ENCODE measurements at regions not wholly inside any gene's neighbourhood (a gene's known extent, or its start where the extent isn't known, plus 50 kb on each side); places are given as distances from the start of the nearest gene placed in this dataset.

DNA sequence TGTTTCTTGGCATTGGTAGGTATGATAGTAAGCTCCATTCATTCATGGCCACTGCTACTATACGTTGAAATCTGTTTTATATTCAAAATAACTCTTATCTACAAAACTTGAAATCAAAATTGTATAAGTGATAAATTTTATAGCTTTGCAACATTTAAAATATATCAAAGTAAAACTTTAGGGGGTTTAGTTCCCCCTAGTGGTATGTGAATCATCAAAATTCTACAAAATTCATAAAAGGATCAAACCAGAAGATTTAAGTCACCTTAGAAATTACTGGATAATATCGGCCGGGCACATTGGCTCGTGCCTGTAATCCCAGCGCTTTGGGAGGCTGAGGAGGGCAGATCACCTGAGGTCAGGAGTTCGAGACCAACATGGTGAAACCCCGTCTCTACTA is 243.0 kb upstream of the CDH18 start:
- no peaks in the 10 kb centered on the region for H4K20me1 ChIP-seq (ENCODE audit: insufficient read depth)
- H2AFZ ChIP-seq (ENCODE audit: low read depth), result no peak overlapping the region
- no peaks in the 10 kb centered on the region for H3K36me3 ChIP-seq (replicated peaks in 1 of 2; ENCODE audit: control insufficient read depth in 1 of 2, insufficient read depth in 2 of 2, low read length in 1 of 2)
- no peak for TF ChIP-seq RFX5 (IDR thresholded peaks at IDR 0.05; ENCODE audit: low read length)
- TF ChIP-seq, protein P1, sequence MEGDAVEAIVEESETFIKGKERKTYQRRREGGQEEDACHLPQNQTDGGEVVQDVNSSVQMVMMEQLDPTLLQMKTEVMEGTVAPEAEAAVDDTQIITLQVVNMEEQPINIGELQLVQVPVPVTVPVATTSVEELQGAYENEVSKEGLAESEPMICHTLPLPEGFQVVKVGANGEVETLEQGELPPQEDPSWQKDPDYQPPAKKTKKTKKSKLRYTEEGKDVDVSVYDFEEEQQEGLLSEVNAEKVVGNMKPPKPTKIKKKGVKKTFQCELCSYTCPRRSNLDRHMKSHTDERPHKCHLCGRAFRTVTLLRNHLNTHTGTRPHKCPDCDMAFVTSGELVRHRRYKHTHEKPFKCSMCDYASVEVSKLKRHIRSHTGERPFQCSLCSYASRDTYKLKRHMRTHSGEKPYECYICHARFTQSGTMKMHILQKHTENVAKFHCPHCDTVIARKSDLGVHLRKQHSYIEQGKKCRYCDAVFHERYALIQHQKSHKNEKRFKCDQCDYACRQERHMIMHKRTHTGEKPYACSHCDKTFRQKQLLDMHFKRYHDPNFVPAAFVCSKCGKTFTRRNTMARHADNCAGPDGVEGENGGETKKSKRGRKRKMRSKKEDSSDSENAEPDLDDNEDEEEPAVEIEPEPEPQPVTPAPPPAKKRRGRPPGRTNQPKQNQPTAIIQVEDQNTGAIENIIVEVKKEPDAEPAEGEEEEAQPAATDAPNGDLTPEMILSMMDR (IDR thresholded peaks at IDR 0.05), result peak; percentile 53
- H3K79me2 ChIP-seq (ENCODE audit: insufficient read depth), result no peaks in the 10 kb centered on the region
- no peak overlapping the region for H3K4me3 ChIP-seq (ENCODE audit: low read depth in 2 of 2, low read length in 1 of 2)
- WGBS (ENCODE audit: low lambda C conversion rate), result 37% methylated on average over 7 of the region's 7 CpGs
- ChIA-PET CTCF (interaction anchor here (1.3 to 1.7 kb wide), 2 partner anchors 14 to 20 kb away, joined by 4 read pairs; no protein-coding TSS in a partner anchor), POLR2A (no interaction called here)
- no peaks in the 10 kb centered on the region for H3F3A ChIP-seq (replicated peaks; ENCODE audit: insufficient read depth)
- H3K4me1 ChIP-seq (ENCODE audit: control insufficient read depth in 1 of 2, insufficient read depth in 2 of 2, low read depth in 1 of 2, low read length in 1 of 2), result no peaks in the 10 kb centered on the region
- no peaks in the 10 kb centered on the region; the same call in 1 of the 2 replicates for H3K9me3 ChIP-seq
- DNase-seq, result no peak
- H3K9me2 ChIP-seq, result no peaks in the 10 kb centered on the region
- no peak overlapping the region for H3K4me2 ChIP-seq
- H3K27ac ChIP-seq (ENCODE audit: low read depth in 2 of 2, low read length in 1 of 2), result no peak overlapping the region
- H3K27me3 ChIP-seq (ENCODE audit: insufficient read depth), result no peaks in the 10 kb centered on the region
- no peak overlapping the region for H3K9ac ChIP-seq

DNA sequence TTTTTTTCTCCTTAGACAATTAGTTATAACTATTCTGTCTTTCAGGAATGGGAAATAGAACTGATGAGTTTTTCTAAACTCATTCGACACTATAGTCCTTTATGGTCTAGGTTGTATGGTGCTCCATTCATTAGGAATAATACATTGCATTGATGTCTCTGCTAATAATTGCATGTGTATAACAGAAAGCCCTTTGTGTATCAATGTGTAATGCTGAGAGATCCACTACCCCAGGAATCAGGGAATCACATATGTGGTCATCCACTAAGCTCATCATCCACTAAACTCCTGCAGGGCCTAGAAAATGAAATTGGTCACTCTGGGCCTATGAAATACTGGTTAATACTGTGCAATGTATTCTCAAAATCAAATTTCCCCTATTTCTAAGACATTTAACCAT is 242.0 kb upstream of the CDH18 start:
- H3F3A ChIP-seq (replicated peaks; ENCODE audit: insufficient read depth), result no peaks in the 10 kb centered on the region
- H3K4me1 ChIP-seq (ENCODE audit: control insufficient read depth in 1 of 2, insufficient read depth in 2 of 2, low read depth in 1 of 2, low read length in 1 of 2), result no peaks in the 10 kb centered on the region
- H3K79me2 ChIP-seq (ENCODE audit: insufficient read depth), result no peaks in the 10 kb centered on the region
- H3K27me3 ChIP-seq (ENCODE audit: insufficient read depth), result no peaks in the 10 kb centered on the region
- no peak overlapping the region for H2AFZ ChIP-seq (ENCODE audit: low read depth)
- no peak overlapping the region for H3K27ac ChIP-seq (ENCODE audit: low read depth in 2 of 2, low read length in 1 of 2)
- no peaks in the 10 kb centered on the region for H3K9me2 ChIP-seq
- no peak for DNase-seq
- H3K9ac ChIP-seq, result no peak overlapping the region
- no peaks in the 10 kb centered on the region for H4K20me1 ChIP-seq (ENCODE audit: insufficient read depth)
- ChIA-PET POLR2A (no interaction called here), CTCF (interaction anchor here (1.3 to 1.7 kb wide), 2 partner anchors 15 to 21 kb away, joined by 4 read pairs; no protein-coding TSS in a partner anchor)
- no peak overlapping the region for H3K4me2 ChIP-seq
- H3K36me3 ChIP-seq (replicated peaks in 1 of 2; ENCODE audit: control insufficient read depth in 1 of 2, insufficient read depth in 2 of 2, low read length in 1 of 2), result no peaks in the 10 kb centered on the region
- no peak overlapping the region for H3K4me3 ChIP-seq (ENCODE audit: low read depth in 2 of 2, low read length in 1 of 2)
- H3K9me3 ChIP-seq, result no peaks in the 10 kb centered on the region
- 40% methylated on average over 1 of the region's 1 CpG for WGBS (ENCODE audit: low lambda C conversion rate)
- TF ChIP-seq, protein P2, sequence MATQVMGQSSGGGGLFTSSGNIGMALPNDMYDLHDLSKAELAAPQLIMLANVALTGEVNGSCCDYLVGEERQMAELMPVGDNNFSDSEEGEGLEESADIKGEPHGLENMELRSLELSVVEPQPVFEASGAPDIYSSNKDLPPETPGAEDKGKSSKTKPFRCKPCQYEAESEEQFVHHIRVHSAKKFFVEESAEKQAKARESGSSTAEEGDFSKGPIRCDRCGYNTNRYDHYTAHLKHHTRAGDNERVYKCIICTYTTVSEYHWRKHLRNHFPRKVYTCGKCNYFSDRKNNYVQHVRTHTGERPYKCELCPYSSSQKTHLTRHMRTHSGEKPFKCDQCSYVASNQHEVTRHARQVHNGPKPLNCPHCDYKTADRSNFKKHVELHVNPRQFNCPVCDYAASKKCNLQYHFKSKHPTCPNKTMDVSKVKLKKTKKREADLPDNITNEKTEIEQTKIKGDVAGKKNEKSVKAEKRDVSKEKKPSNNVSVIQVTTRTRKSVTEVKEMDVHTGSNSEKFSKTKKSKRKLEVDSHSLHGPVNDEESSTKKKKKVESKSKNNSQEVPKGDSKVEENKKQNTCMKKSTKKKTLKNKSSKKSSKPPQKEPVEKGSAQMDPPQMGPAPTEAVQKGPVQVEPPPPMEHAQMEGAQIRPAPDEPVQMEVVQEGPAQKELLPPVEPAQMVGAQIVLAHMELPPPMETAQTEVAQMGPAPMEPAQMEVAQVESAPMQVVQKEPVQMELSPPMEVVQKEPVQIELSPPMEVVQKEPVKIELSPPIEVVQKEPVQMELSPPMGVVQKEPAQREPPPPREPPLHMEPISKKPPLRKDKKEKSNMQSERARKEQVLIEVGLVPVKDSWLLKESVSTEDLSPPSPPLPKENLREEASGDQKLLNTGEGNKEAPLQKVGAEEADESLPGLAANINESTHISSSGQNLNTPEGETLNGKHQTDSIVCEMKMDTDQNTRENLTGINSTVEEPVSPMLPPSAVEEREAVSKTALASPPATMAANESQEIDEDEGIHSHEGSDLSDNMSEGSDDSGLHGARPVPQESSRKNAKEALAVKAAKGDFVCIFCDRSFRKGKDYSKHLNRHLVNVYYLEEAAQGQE (IDR thresholded peaks at IDR 0.05; ENCODE audit: low read depth, low read length), result no peak
- TF ChIP-seq POLR2AphosphoS5 (IDR thresholded peaks at IDR 0.05; ENCODE audit: low read depth, low read length) (no peak), MXI1 (IDR thresholded peaks at IDR 0.05; ENCODE audit: low read depth, low read length) (no peak), EZH2phosphoT487 (IDR thresholded peaks at IDR 0.05; ENCODE audit: borderline replicate concordance, low read depth) (no peak), YY1 (IDR thresholded peaks at IDR 0.05; ENCODE audit: low read depth) (no peak), FOSL2 (IDR thresholded peaks at IDR 0.05; ENCODE audit: borderline replicate concordance, low read depth) (no peak), ELF1 (IDR thresholded peaks at IDR 0.05) (no peak), GATA2 (CRISPR knock-in tag; IDR thresholded peaks at IDR 0.05) (no peak), NFIC (IDR thresholded peaks at IDR 0.05; ENCODE audit: borderline replicate concordance) (no peak), JUND (IDR thresholded peaks at IDR 0.05) (no peak), FOXJ3 (CRISPR knock-in tag; IDR thresholded peaks at IDR 0.05) (no peak), RXRA (IDR thresholded peaks at IDR 0.05; ENCODE audit: borderline replicate concordance, low read depth) (no peak)
- TF ChIP-seq, protein P1 (IDR thresholded peaks at IDR 0.05), result no peak
- TF ChIP-seq, protein P3, sequence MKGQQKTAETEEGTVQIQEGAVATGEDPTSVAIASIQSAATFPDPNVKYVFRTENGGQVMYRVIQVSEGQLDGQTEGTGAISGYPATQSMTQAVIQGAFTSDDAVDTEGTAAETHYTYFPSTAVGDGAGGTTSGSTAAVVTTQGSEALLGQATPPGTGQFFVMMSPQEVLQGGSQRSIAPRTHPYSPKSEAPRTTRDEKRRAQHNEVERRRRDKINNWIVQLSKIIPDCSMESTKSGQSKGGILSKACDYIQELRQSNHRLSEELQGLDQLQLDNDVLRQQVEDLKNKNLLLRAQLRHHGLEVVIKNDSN (IDR thresholded peaks at IDR 0.05; ENCODE audit: borderline replicate concordance, low read depth), result no peak
- TF ChIP-seq, protein P4, sequence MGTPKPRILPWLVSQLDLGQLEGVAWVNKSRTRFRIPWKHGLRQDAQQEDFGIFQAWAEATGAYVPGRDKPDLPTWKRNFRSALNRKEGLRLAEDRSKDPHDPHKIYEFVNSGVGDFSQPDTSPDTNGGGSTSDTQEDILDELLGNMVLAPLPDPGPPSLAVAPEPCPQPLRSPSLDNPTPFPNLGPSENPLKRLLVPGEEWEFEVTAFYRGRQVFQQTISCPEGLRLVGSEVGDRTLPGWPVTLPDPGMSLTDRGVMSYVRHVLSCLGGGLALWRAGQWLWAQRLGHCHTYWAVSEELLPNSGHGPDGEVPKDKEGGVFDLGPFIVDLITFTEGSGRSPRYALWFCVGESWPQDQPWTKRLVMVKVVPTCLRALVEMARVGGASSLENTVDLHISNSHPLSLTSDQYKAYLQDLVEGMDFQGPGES (IDR thresholded peaks at IDR 0.05; ENCODE audit: low read depth, low read length), result no peak
